ENCODE measurements at regions not wholly inside any gene's neighbourhood (a gene's known extent, or its start where the extent isn't known, plus 50 kb on each side); places are given as distances from the start of the nearest gene placed in this dataset.

DNA sequence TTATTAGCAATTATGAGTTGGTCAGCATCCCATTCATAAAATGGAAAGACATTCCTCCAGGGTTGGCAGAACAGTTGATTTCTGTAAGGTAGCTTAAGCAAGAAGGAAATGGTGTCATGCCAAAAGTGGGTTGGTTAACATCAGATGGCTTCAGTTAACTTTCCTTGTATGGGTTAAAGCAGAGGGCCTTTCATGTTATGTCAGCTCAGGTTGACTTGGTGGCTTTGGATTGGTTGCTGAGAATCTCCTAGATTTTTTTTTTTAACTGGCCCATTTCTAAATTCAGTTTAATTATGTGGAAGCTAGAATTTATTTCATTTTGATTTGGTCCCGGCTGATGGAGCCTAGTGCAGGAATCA lies 87.8 kb downstream of the BBS10 start:
- TF ChIP-seq, protein P1, sequence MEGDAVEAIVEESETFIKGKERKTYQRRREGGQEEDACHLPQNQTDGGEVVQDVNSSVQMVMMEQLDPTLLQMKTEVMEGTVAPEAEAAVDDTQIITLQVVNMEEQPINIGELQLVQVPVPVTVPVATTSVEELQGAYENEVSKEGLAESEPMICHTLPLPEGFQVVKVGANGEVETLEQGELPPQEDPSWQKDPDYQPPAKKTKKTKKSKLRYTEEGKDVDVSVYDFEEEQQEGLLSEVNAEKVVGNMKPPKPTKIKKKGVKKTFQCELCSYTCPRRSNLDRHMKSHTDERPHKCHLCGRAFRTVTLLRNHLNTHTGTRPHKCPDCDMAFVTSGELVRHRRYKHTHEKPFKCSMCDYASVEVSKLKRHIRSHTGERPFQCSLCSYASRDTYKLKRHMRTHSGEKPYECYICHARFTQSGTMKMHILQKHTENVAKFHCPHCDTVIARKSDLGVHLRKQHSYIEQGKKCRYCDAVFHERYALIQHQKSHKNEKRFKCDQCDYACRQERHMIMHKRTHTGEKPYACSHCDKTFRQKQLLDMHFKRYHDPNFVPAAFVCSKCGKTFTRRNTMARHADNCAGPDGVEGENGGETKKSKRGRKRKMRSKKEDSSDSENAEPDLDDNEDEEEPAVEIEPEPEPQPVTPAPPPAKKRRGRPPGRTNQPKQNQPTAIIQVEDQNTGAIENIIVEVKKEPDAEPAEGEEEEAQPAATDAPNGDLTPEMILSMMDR (conservative IDR thresholded peaks at IDR 0.05; ENCODE audit: low read depth, low read length), result no peak
- TF ChIP-seq RAD21 (IDR thresholded peaks at IDR 0.05; ENCODE audit: low read length) (no peak), CHD1 (IDR thresholded peaks at IDR 0.05; ENCODE audit: low read depth, low read length) (no peak), MXI1 (IDR thresholded peaks at IDR 0.05; ENCODE audit: borderline replicate concordance, low read depth, low read length) (no peak)
- TF ChIP-seq, protein P2, sequence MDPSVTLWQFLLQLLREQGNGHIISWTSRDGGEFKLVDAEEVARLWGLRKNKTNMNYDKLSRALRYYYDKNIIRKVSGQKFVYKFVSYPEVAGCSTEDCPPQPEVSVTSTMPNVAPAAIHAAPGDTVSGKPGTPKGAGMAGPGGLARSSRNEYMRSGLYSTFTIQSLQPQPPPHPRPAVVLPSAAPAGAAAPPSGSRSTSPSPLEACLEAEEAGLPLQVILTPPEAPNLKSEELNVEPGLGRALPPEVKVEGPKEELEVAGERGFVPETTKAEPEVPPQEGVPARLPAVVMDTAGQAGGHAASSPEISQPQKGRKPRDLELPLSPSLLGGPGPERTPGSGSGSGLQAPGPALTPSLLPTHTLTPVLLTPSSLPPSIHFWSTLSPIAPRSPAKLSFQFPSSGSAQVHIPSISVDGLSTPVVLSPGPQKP (IDR thresholded peaks at IDR 0.05; ENCODE audit: borderline replicate concordance, low read depth, low read length), result no peak
